ENCODE measurements at regions not wholly inside any gene's neighbourhood (a gene's known extent, or its start where the extent isn't known, plus 50 kb on each side); places are given as distances from the start of the nearest gene placed in this dataset.
"Not testable (repeated sequence)": the region's sequence is repeated elsewhere in the genome, so short reads cannot be mapped to it uniquely, and the experiment has no call there.

DNA sequence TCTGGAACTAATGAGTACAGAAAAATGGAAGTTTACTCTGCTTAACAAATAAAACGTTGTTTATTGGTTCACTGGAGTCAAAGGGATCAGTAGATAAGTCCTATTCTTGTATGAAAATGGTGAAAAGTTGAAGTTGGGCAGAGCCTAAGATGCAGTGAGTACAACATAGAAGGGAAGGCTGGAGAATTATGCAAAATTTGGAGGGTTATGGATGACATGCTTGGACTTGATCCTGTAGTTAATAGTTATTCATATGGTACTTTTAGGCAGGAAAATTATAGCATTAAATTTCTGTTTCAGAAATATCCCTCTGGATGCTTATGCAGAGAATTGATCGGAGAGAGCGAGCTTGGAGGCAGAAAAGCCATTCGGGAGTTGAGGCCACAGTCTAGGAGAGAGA is 167.6 kb downstream of the KCNS3 start:
- DNase-seq, result no peak
- TF ChIP-seq POLR2A (IDR thresholded peaks at IDR 0.05) (no peak), POLR2AphosphoS5 (IDR thresholded peaks at IDR 0.05) (no peak)
- TF ChIP-seq, protein P1, sequence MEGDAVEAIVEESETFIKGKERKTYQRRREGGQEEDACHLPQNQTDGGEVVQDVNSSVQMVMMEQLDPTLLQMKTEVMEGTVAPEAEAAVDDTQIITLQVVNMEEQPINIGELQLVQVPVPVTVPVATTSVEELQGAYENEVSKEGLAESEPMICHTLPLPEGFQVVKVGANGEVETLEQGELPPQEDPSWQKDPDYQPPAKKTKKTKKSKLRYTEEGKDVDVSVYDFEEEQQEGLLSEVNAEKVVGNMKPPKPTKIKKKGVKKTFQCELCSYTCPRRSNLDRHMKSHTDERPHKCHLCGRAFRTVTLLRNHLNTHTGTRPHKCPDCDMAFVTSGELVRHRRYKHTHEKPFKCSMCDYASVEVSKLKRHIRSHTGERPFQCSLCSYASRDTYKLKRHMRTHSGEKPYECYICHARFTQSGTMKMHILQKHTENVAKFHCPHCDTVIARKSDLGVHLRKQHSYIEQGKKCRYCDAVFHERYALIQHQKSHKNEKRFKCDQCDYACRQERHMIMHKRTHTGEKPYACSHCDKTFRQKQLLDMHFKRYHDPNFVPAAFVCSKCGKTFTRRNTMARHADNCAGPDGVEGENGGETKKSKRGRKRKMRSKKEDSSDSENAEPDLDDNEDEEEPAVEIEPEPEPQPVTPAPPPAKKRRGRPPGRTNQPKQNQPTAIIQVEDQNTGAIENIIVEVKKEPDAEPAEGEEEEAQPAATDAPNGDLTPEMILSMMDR (IDR thresholded peaks at IDR 0.05 in 8 of 11, conservative IDR thresholded peaks at IDR 0.05 in 3 of 11), result no peak
- H3K27me3 ChIP-seq (replicated peaks in 1 of 7), result no peaks in the 10 kb centered on the region
- H3K36me3 ChIP-seq, result no peaks in the 10 kb centered on the region
- H3K4me1 ChIP-seq, result no peaks in the 10 kb centered on the region
- WGBS, 5 donors, result 75 to 82% (median 79%) methylated on average over 4 of the region's 4 CpGs
- intact Hi-C loops (cut with DNase I; ENCODE audit: low total_unique reads), result no loop called here
- no peak overlapping the region for H3K27ac ChIP-seq
- no peak overlapping the region for H3K4me3 ChIP-seq
- no peaks in the 10 kb centered on the region for H3K9me3 ChIP-seq

DNA sequence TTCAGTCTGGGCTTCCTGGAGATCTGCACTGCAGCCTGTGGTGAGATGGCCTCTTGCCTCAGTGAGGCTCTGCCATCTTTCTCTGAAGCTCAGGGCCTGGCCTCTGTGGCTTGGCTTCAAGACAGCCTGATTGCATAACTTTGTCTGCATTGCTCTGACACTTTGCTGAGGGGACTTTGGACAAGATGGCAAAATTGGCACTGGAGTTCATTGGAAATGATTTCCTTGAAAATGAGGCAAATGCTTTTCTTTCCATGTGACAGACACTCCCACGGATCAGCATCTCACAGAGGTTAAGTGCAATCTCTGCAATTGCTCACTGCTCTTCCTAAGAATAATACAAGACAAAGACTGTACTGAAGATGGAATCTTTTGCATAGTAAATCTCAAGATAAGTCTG is 166.8 kb downstream of the KCNS3 start:
- H3K9me3 ChIP-seq, result peaks cover 0 to 2% (median 0%) of the 10 kb centered on the region in 8 donors
- H3K4me1 ChIP-seq, result no peaks in the 10 kb centered on the region
- DNase-seq, result no peak
- H3K27me3 ChIP-seq (replicated peaks in 1 of 7), result no peaks in the 10 kb centered on the region
- 60 to 83% (median 63%) methylated on average over 1 of the region's 1 CpG for WGBS, 5 donors
- TF ChIP-seq POLR2AphosphoS5 (IDR thresholded peaks at IDR 0.05) (no peak), POLR2A (IDR thresholded peaks at IDR 0.05) (no peak)
- TF ChIP-seq, protein P1 (IDR thresholded peaks at IDR 0.05 in 8 of 11, conservative IDR thresholded peaks at IDR 0.05 in 3 of 11), result no peak
- H3K27ac ChIP-seq, result no peak overlapping the region
- intact Hi-C loops (cut with DNase I; ENCODE audit: low total_unique reads), result no loop called here
- H3K36me3 ChIP-seq, result no peaks in the 10 kb centered on the region
- no peak overlapping the region for H3K4me3 ChIP-seq

DNA sequence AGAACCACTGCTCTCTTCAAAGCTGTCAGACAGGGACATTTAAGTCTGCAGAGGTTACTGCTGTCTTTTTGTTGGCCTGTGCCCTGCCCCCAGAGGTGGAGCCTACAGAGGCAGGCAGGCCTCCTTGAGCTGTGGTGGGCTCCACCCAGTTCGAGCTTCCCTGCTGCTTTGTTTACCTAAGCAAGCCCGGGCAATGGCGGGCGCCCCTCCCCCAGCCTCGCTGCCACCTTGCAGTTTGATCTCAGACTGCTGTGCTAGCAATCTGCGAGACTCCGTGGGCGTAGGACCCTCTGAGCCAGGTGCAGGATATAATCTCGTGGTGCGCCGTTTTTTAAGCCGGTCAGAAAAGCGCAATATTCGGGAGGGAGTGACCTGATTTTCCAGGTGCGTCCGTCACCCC is 138.9 kb downstream of the KCNS3 start:
- H3K27ac ChIP-seq; DNase-seq; H3K27me3 ChIP-seq (replicated peaks in 1 of 7); H3K4me3 ChIP-seq; intact Hi-C loops (cut with DNase I; ENCODE audit: low total_unique reads); H3K4me1 ChIP-seq; H3K36me3 ChIP-seq: not testable (repeated sequence)
- H3K9me3 ChIP-seq, result peaks cover 2 to 34% (median 26%) of the 10 kb centered on the region in 8 donors
- 75 to 95% (median 82%) methylated on average over 10 to 16 of the region's 16 CpGs for WGBS, 5 donors

DNA sequence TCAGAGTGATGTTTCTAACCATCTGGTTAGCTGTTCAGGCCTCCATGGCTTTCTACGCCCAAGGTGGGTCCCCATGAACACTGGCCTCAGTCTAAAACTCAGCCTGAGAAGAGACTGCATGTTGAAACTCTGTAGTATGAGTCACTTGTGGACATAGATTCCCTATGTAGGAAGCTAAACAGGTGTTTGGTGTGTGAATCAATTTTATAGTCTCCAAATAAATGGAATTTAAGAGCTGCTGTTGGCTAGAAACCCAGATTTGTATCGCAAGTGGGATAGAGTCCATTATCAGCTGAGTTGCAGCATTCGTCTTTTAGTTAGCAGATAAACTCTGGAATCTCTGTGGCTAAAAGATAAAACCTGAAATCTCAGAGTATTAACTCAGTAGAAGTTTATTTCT is 131.4 kb downstream of the KCNS3 start:
- peaks cover 0 to 16% (median 0%) of the 10 kb centered on the region in 8 donors for H3K9me3 ChIP-seq
- WGBS, 5 donors, result 65 to 88% (median 83%) methylated on average over 3 of the region's 3 CpGs
- no peak overlapping the region for H3K27ac ChIP-seq
- TF ChIP-seq POLR2A (IDR thresholded peaks at IDR 0.05) (no peak), POLR2AphosphoS5 (IDR thresholded peaks at IDR 0.05) (no peak)
- TF ChIP-seq, protein P1 (IDR thresholded peaks at IDR 0.05 in 8 of 11, conservative IDR thresholded peaks at IDR 0.05 in 3 of 11), result no peak
- H3K4me1 ChIP-seq, result no peaks in the 10 kb centered on the region
- no peaks in the 10 kb centered on the region for H3K36me3 ChIP-seq
- H3K4me3 ChIP-seq, result no peak overlapping the region
- DNase-seq, result no peak
- intact Hi-C loops (cut with DNase I; ENCODE audit: low total_unique reads), result no loop called here
- no peaks in the 10 kb centered on the region for H3K27me3 ChIP-seq (replicated peaks in 1 of 7)

DNA sequence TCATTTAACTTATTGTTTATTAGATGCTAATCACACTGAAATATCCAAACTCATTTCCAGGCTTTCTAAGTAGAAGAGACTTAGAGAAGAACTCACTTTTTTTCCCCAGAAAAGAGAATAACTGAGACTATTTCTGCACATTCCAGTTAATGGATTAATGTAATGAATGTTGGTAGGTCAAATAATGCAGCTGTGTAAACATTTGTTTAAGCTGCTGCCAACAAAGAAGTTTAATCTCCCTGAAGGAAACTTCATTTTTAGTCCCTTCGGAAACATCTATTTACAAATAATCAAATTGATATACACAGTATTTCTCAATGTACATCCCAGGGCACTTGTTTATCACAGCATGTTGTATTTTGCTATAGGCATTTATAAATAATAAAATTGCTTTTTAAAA is 126.9 kb downstream of the KCNS3 start:
- no peaks in the 10 kb centered on the region for H3K27me3 ChIP-seq (replicated peaks in 1 of 7)
- H3K36me3 ChIP-seq, result no peaks in the 10 kb centered on the region
- H3K4me1 ChIP-seq, result no peaks in the 10 kb centered on the region
- no peak overlapping the region for H3K4me3 ChIP-seq
- DNase-seq, result no peak
- no peak overlapping the region for H3K27ac ChIP-seq
- 81 to 95% (median 88%) methylated on average over 1 of the region's 1 CpG for WGBS, 5 donors
- intact Hi-C loops (cut with DNase I; ENCODE audit: low total_unique reads), result no loop called here
- H3K9me3 ChIP-seq, result peaks cover 0 to 31% (median 10%) of the 10 kb centered on the region in 8 donors
- no peak for TF ChIP-seq POLR2AphosphoS5 (IDR thresholded peaks at IDR 0.05)
- TF ChIP-seq, protein P1 (IDR thresholded peaks at IDR 0.05 in 8 of 11, conservative IDR thresholded peaks at IDR 0.05 in 3 of 11), result no peak
- TF ChIP-seq POLR2A (IDR thresholded peaks at IDR 0.05), result no peak

Data from spleen (tissue), 11 donors.